GM12892 (cell line): ENCODE measurements at regions not wholly inside any gene's neighbourhood (a gene's known extent, or its start where the extent isn't known, plus 50 kb on each side); places are given as distances from the start of the nearest gene placed in this dataset.

Experiments used
- POLR2A ChIP-seq: IDR thresholded peaks from 2 replicates; pipeline ENCODE4 v1.6.1; 2011; ENCODE audit warnings: low read depth, low read length, control low read depth
- POLR2AphosphoS5 ChIP-seq: IDR thresholded peaks from 2 replicates; pipeline ENCODE4 v1.6.1; 2011; ENCODE audit warnings: low read depth, low read length, control low read depth
- TAF1 ChIP-seq: IDR thresholded peaks from 2 replicates; pipeline ENCODE4 v1.6.1; 2011; ENCODE audit warnings: low read depth, mild to moderate bottlenecking, control low read depth, low read length, borderline replicate concordance

DNA sequence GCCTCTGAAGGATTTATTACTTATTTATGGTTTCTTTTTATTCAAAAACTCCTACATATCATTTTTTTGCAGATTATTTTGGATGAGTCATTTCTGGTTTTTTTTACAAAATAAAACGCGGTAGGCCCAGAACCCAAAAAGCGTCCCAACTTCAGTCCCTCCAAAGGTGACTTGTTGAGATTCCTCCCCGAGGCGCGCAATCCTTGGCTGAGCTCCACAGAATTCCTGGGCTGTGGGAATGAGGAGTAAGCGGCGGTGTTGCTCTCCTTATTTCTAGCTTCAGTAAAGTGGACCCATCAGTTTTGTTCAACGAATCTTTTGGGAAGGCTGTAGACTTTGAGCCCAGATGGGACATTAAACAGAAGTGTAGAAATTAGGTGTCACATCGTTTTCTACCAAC lies 67.0 kb upstream of the RMP24 start:
- TF ChIP-seq POLR2A: no peak
- TF ChIP-seq TAF1: no peak
- no peak for TF ChIP-seq POLR2AphosphoS5
